ENCODE measurements at regions not wholly inside any gene's neighbourhood (a gene's known extent, or its start where the extent isn't known, plus 50 kb on each side); places are given as distances from the start of the nearest gene placed in this dataset.

DNA sequence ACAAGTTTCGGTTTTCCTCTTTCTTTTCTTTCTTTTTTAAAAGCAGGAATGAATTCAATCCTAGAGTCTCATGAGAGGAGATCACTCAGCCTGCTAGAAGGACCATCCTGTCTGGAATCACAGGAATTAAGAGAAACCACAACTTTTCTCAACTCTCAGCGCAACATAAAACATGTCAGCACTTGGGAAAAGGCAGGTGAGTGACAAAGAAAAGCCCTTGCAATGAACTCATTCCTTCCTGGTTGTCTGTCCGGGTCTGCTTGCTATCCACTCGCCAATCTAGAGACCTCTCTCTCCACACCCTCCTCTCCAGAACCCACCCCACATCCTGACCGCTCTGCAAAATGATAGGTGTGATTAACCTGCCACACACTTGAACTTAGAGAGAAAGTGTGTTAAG lies 253.8 kb downstream of the LY86 start:
- no peak for TF ChIP-seq POLR2A (IDR thresholded peaks at IDR 0.05; ENCODE audit: low read depth, low read length)
- no peak for TF ChIP-seq TAF1 (IDR thresholded peaks at IDR 0.05; ENCODE audit: borderline replicate concordance, low read depth, low read length)
- TF ChIP-seq POLR2AphosphoS5 (IDR thresholded peaks at IDR 0.05; ENCODE audit: low read depth, low read length) = no peak

Measured in GM12892 (cell line).